GM12892 (cell line): ENCODE measurements at regions not wholly inside any gene's neighbourhood (a gene's known extent, or its start where the extent isn't known, plus 50 kb on each side); places are given as distances from the start of the nearest gene placed in this dataset.

Experiments used
- POLR2A ChIP-seq: IDR thresholded peaks from 2 replicates; pipeline ENCODE4 v1.6.1; 2011; ENCODE audit warnings: low read depth, low read length, control low read depth
- POLR2AphosphoS5 ChIP-seq: IDR thresholded peaks from 2 replicates; pipeline ENCODE4 v1.6.1; 2011; ENCODE audit warnings: low read depth, low read length, control low read depth
- TAF1 ChIP-seq: IDR thresholded peaks from 2 replicates; pipeline ENCODE4 v1.6.1; 2011; ENCODE audit warnings: low read depth, mild to moderate bottlenecking, control low read depth, low read length, borderline replicate concordance

- TF ChIP-seq POLR2A (no peak), POLR2AphosphoS5 (no peak), TAF1 (no peak)
Observed at GRCh38 chr6:94721459-94721858, 855.9 kb upstream of the MANEA start.
